NCI-H1417 treated with DMSO at 0.1 percent for 48 hours (cell line): ENCODE measurements at regions not wholly inside any gene's neighbourhood (a gene's known extent, or its start where the extent isn't known, plus 50 kb on each side); places are given as distances from the start of the nearest gene placed in this dataset.
"Not testable (repeated sequence)": the region's sequence is repeated elsewhere in the genome, so short reads cannot be mapped to it uniquely, and the experiment has no call there.

ENCODE experiments used
- DNase-seq: peaks from one replicate; lab custom pipeline; 2025; lab: John Stamatoyannopoulos, UW

DNA sequence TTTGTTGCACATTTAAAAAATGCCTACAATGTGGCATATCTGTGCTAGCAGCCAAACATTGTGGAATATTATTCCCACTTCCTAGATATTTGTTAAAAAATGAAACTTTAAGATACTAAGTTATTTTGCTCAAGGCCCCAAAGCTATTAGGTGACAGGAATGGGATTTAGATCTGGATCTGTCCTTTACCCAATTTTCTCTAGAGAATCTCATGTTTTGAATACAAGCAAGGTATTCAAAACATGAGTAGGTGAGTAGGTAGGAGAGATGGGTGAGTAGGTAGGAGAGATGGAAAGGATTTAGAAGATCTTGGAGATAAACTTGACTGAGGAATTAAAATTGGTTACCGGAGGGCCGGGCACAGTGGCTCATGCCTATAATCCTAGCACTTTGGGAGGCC, 61.2 kb upstream of the AKIRIN2 start:
- DNase-seq: no peak

DNA sequence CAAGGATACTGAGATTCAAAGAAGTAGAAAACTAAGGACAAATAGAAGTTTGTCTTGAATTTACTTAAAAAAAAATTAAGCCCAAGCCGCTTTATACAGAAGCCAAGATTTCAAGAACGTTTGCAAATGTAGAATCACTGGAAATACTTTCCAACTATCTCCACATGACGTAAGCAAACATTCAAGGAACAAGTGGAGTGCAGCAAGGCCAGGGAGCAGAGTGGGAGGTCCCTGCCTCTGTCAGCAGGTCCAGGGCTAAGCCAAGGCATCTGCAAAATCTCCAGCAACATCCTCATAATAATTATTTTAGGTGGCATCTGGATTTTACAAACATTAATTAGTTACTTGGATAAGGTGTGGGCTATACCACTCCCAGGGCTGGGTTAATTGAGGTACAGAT, 60.1 kb upstream of the AKIRIN2 start:
- no peak for DNase-seq

- DNase-seq: no peak
These were observed 55.8 kb upstream of the AKIRIN2 start for GRCh38 chr6:87757792-87758191.

- DNase-seq: no peak
These were observed 54.8 kb upstream of the AKIRIN2 start for GRCh38 chr6:87756858-87757257.

- DNase-seq: no peak
These were observed 54.0 kb upstream of the AKIRIN2 start for GRCh38 chr6:87755708-87756671.

- DNase-seq: no peak
These were observed 52.8 kb upstream of the AKIRIN2 start for GRCh38 chr6:87754828-87755227.

- DNase-seq: no peak
These were observed 51.2 kb upstream of the AKIRIN2 start for GRCh38 chr6:87753131-87753685.

DNA sequence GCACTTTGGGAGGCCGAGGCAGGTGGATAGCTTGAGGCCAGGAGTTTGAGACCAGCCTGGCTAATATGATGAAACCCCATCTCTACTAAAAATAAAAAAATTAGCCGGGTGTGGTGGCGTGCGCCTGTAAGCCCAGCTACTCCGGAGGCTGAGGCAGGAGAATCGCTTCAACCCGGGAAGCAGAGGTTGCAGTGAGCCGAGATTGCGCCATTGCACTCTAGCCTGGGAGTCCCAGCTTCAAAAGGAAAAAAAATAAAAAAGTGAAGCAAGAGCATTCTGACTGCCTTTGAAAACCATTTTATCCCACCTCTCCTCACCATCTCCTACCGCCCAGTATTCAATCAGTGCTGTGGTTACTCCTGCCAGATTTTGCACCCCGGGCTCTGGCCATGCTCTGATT, 50.5 kb upstream of the AKIRIN2 start:
- DNase-seq: not testable (repeated sequence)
